ENCODE measurements at regions not wholly inside any gene's neighbourhood (a gene's known extent, or its start where the extent isn't known, plus 50 kb on each side); places are given as distances from the start of the nearest gene placed in this dataset.

DNA sequence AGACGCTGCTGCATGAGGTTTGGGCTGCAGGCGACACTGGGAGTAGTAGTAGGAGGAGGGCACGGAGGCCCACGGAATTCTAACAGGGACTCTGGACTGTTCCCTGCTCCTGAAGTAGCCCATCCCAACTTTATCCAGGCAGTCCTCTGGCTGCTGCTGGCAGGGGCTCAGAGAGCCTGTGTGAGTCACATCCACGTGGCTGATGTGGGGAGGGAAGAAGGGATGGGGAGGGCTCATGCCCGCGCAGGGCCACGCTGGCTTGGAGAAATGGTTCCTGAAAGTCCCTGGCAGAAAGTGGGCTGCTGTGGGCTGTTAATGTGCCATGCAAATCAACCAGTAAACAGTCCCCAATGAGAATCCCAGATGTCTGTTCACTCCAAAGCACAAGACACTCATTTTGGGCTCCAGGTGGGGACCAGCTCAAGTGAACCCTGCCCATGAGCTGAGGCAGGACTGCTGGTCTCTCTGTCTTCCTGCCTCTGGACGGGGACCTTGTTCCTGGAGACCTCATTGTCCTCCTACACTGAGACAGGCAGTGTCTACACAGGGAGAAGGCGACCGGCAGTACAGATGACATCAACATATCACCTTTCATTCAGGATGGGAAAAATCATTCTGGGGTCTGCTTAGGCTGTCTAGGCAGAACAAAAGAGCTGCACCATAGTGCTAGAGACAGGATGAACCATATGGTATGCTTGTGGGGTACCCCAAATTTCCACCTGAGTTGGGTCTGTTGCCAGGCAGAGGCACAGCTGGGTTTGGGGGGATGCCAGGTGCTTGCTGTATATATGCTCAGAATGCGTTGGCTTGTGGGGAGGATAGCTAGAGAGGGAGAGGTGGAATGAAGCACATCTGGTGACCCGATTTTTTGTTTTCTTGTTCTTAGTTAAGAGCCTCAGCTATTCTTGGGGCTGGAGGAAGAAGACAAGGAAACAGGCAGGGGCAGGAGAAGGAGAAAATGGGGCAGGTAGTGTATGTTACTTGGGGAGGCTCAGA, 57.9 kb upstream of the FMOD start:
- no peak for TF ChIP-seq MAFK (conservative IDR thresholded peaks at IDR 0.05 in 1 of 2, IDR thresholded peaks at IDR 0.05 in 1 of 2; ENCODE audit: low read length in 2 of 2)
- TF ChIP-seq ZSCAN21 (CRISPR knock-in tag; IDR thresholded peaks at IDR 0.05; ENCODE audit: borderline replicate concordance): no peak
- TF ChIP-seq HNRNPK (IDR thresholded peaks at IDR 0.05; ENCODE audit: low read depth, low read length, poor library complexity, severe bottlenecking): no peak
- TF ChIP-seq, protein P1, sequence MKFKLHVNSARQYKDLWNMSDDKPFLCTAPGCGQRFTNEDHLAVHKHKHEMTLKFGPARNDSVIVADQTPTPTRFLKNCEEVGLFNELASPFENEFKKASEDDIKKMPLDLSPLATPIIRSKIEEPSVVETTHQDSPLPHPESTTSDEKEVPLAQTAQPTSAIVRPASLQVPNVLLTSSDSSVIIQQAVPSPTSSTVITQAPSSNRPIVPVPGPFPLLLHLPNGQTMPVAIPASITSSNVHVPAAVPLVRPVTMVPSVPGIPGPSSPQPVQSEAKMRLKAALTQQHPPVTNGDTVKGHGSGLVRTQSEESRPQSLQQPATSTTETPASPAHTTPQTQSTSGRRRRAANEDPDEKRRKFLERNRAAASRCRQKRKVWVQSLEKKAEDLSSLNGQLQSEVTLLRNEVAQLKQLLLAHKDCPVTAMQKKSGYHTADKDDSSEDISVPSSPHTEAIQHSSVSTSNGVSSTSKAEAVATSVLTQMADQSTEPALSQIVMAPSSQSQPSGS (CRISPR knock-in tag; IDR thresholded peaks at IDR 0.05): no peak
- TF ChIP-seq, protein P2, sequence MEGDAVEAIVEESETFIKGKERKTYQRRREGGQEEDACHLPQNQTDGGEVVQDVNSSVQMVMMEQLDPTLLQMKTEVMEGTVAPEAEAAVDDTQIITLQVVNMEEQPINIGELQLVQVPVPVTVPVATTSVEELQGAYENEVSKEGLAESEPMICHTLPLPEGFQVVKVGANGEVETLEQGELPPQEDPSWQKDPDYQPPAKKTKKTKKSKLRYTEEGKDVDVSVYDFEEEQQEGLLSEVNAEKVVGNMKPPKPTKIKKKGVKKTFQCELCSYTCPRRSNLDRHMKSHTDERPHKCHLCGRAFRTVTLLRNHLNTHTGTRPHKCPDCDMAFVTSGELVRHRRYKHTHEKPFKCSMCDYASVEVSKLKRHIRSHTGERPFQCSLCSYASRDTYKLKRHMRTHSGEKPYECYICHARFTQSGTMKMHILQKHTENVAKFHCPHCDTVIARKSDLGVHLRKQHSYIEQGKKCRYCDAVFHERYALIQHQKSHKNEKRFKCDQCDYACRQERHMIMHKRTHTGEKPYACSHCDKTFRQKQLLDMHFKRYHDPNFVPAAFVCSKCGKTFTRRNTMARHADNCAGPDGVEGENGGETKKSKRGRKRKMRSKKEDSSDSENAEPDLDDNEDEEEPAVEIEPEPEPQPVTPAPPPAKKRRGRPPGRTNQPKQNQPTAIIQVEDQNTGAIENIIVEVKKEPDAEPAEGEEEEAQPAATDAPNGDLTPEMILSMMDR (CRISPR knock-in tag; IDR thresholded peaks at IDR 0.05): no peak
- TF ChIP-seq HMG20B (CRISPR knock-in tag; conservative IDR thresholded peaks at IDR 0.05): no peak
- no peak for TF ChIP-seq EZH2 (conservative IDR thresholded peaks at IDR 0.05; ENCODE audit: low read depth, low read length)
- no peak for TF ChIP-seq ELF4 (CRISPR knock-in tag; IDR thresholded peaks at IDR 0.05; ENCODE audit: borderline replicate concordance)
- TF ChIP-seq, protein P3, sequence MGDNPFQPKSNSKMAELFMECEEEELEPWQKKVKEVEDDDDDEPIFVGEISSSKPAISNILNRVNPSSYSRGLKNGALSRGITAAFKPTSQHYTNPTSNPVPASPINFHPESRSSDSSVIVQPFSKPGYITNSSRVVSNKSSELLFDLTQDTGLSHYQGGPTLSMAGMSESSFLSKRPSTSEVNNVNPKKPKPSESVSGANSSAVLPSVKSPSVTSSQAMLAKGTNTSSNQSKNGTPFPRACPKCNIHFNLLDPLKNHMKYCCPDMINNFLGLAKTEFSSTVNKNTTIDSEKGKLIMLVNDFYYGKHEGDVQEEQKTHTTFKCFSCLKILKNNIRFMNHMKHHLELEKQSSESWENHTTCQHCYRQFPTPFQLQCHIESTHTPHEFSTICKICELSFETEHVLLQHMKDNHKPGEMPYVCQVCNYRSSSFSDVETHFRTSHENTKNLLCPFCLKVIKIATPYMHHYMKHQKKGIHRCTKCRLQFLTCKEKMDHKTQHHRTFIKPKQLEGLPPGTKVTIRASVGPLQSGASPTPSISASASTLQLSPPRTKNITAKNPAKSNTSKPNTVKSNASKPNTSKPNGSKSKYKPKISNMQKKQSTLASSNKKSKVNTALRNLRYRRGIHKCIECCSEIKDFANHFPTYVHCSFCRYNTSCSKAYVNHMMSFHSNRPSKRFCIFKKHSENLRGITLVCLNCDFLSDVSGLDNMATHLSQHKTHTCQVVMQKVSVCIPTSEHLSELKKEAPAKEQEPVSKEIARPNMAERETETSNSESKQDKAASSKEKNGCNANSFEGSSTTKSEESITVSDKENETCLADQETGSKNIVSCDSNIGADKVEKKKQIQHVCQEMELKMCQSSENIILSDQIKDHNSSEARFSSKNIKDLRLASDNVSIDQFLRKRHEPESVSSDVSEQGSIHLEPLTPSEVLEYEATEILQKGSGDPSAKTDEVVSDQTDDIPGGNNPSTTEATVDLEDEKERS (CRISPR knock-in tag; IDR thresholded peaks at IDR 0.05): no peak
- TF ChIP-seq, protein P4, sequence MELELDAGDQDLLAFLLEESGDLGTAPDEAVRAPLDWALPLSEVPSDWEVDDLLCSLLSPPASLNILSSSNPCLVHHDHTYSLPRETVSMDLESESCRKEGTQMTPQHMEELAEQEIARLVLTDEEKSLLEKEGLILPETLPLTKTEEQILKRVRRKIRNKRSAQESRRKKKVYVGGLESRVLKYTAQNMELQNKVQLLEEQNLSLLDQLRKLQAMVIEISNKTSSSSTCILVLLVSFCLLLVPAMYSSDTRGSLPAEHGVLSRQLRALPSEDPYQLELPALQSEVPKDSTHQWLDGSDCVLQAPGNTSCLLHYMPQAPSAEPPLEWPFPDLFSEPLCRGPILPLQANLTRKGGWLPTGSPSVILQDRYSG (CRISPR knock-in tag; IDR thresholded peaks at IDR 0.05): no peak
